ENCODE measurements at regions not wholly inside any gene's neighbourhood (a gene's known extent, or its start where the extent isn't known, plus 50 kb on each side); places are given as distances from the start of the nearest gene placed in this dataset.

GRCh38 chr6:90714319-90714718 is 127.4 kb upstream of the MAP3K7 start:
- intact Hi-C loops (cut with DNase I; ENCODE audit: low total_unique reads), result no loop called here
- Histone ChIP-seq H3K4me1 (no peaks in the 10 kb centered on the region), H3K4me3 (no peak overlapping the region), H3K27me3 (no peaks in the 10 kb centered on the region), H3K9me3 (no peaks in the 10 kb centered on the region), H3K27ac (no peak overlapping the region), H3K36me3 (no peaks in the 10 kb centered on the region)
- DNase-seq, result no peak
- TF ChIP-seq CTCF (IDR thresholded peaks at IDR 0.05), result no peak

GRCh38 chr6:90712114-90712513 is 125.2 kb upstream of the MAP3K7 start:
- TF ChIP-seq CTCF (IDR thresholded peaks at IDR 0.05), result no peak
- no peaks in the 10 kb centered on the region for H3K36me3 ChIP-seq
- intact Hi-C loops (cut with DNase I; ENCODE audit: low total_unique reads), result no loop called here
- H3K27me3 ChIP-seq, result no peaks in the 10 kb centered on the region
- H3K4me1 ChIP-seq, result no peaks in the 10 kb centered on the region
- no peak overlapping the region for H3K27ac ChIP-seq
- no peak for DNase-seq
- no peaks in the 10 kb centered on the region for H3K9me3 ChIP-seq
- no peak overlapping the region for H3K4me3 ChIP-seq

GRCh38 chr6:90709431-90709996 is 122.6 kb upstream of the MAP3K7 start:
- TF ChIP-seq CTCF (IDR thresholded peaks at IDR 0.05), result no peak
- DNase-seq, result no peak
- no peak overlapping the region for H3K27ac ChIP-seq

GRCh38 chr6:90708206-90708737 is 121.4 kb upstream of the MAP3K7 start:
- H3K4me3 ChIP-seq, result no peak overlapping the region
- no peaks in the 10 kb centered on the region for H3K27me3 ChIP-seq
- no peak overlapping the region for H3K27ac ChIP-seq
- no peak for TF ChIP-seq CTCF (IDR thresholded peaks at IDR 0.05)
- no peaks in the 10 kb centered on the region for H3K4me1 ChIP-seq
- no peak for DNase-seq
- H3K36me3 ChIP-seq, result no peaks in the 10 kb centered on the region
- intact Hi-C loops (cut with DNase I; ENCODE audit: low total_unique reads), result no loop called here
- H3K9me3 ChIP-seq, result no peaks in the 10 kb centered on the region

More at GRCh38 chr6:90709431-90709996, 122.6 kb upstream of the MAP3K7 start:
- Histone ChIP-seq H3K36me3 (no peaks in the 10 kb centered on the region), H3K27me3 (no peaks in the 10 kb centered on the region), H3K9me3 (no peaks in the 10 kb centered on the region), H3K4me1 (no peaks in the 10 kb centered on the region), H3K4me3 (no peak overlapping the region)
- intact Hi-C loops (cut with DNase I; ENCODE audit: low total_unique reads), result no loop called here

GRCh38 chr6:90707246-90707645 is 120.4 kb upstream of the MAP3K7 start:
- TF ChIP-seq CTCF (IDR thresholded peaks at IDR 0.05), result no peak
- no peaks in the 10 kb centered on the region for H3K9me3 ChIP-seq
- DNase-seq, result no peak
- no peaks in the 10 kb centered on the region for H3K27me3 ChIP-seq
- no peaks in the 10 kb centered on the region for H3K36me3 ChIP-seq
- no peaks in the 10 kb centered on the region for H3K4me1 ChIP-seq
- intact Hi-C loops (cut with DNase I; ENCODE audit: low total_unique reads), result no loop called here
- no peak overlapping the region for H3K27ac ChIP-seq
- no peak overlapping the region for H3K4me3 ChIP-seq

- no peaks in the 10 kb centered on the region for H3K36me3 ChIP-seq
- no peaks in the 10 kb centered on the region for H3K4me1 ChIP-seq
- no peaks in the 10 kb centered on the region for H3K27me3 ChIP-seq
- no peak for TF ChIP-seq CTCF (IDR thresholded peaks at IDR 0.05)
- intact Hi-C loops (cut with DNase I; ENCODE audit: low total_unique reads), result no loop called here
- no peak for DNase-seq
- no peaks in the 10 kb centered on the region for H3K9me3 ChIP-seq
- H3K27ac ChIP-seq, result no peak overlapping the region
- H3K4me3 ChIP-seq, result no peak overlapping the region
These were observed 116.5 kb upstream of the MAP3K7 start for GRCh38 chr6:90703336-90703735.
